ENCODE measurements at regions not wholly inside any gene's neighbourhood (a gene's known extent, or its start where the extent isn't known, plus 50 kb on each side); places are given as distances from the start of the nearest gene placed in this dataset.

GRCh38 chr3:88460369-88460768, 310.6 kb downstream of the C3orf38 start:
- CTCF ChIA-PET: no interaction called here

GRCh38 chr3:88462230-88462629, 312.5 kb downstream of the C3orf38 start:
- no peaks in the 10 kb centered on the region for H3K27me3 ChIP-seq (ENCODE audit: control insufficient read depth, insufficient read depth, low read length)
- no peak for DNase-seq (ENCODE audit: low read depth, low spot score)
- H3K9me3 ChIP-seq (ENCODE audit: control insufficient read depth, insufficient read depth, low read length): no peaks in the 10 kb centered on the region
- POLR2A ChIA-PET: no interaction called here
- H3K4me3 ChIP-seq (ENCODE audit: low read depth, low read length): no peak overlapping the region
- CTCF ChIA-PET: no interaction called here
- no peak overlapping the region for H3K27ac ChIP-seq (ENCODE audit: low read depth, low read length)
- no peak for TF ChIP-seq CTCF (IDR thresholded peaks at IDR 0.05; ENCODE audit: low read depth, low read length)

More at GRCh38 chr3:88460369-88460768, 310.6 kb downstream of the C3orf38 start:
- Histone ChIP-seq H3K9me3 (ENCODE audit: control insufficient read depth, insufficient read depth, low read length) (no peaks in the 10 kb centered on the region), H3K27me3 (ENCODE audit: control insufficient read depth, insufficient read depth, low read length) (no peaks in the 10 kb centered on the region), H3K27ac (ENCODE audit: low read depth, low read length) (no peak overlapping the region), H3K4me3 (ENCODE audit: low read depth, low read length) (no peak overlapping the region)
- no peak for DNase-seq (ENCODE audit: low read depth, low spot score)
- TF ChIP-seq CTCF (IDR thresholded peaks at IDR 0.05; ENCODE audit: low read depth, low read length): no peak
- POLR2A ChIA-PET: no interaction called here

GRCh38 chr3:88467191-88467590, 317.4 kb downstream of the C3orf38 start:
- Histone ChIP-seq H3K27ac (ENCODE audit: low read depth, low read length) (no peak overlapping the region), H3K27me3 (ENCODE audit: control insufficient read depth, insufficient read depth, low read length) (no peaks in the 10 kb centered on the region), H3K9me3 (ENCODE audit: control insufficient read depth, insufficient read depth, low read length) (no peaks in the 10 kb centered on the region), H3K4me3 (ENCODE audit: low read depth, low read length) (no peak overlapping the region)
- no peak for TF ChIP-seq CTCF (IDR thresholded peaks at IDR 0.05; ENCODE audit: low read depth, low read length)
- no peak for DNase-seq (ENCODE audit: low read depth, low spot score)
- POLR2A ChIA-PET: no interaction called here
- CTCF ChIA-PET: no interaction called here

- Histone ChIP-seq H3K27me3 (ENCODE audit: control insufficient read depth, insufficient read depth, low read length) (no peaks in the 10 kb centered on the region), H3K27ac (ENCODE audit: low read depth, low read length) (no peak overlapping the region), H3K9me3 (ENCODE audit: control insufficient read depth, insufficient read depth, low read length) (no peaks in the 10 kb centered on the region), H3K4me3 (ENCODE audit: low read depth, low read length) (no peak overlapping the region)
- DNase-seq (ENCODE audit: low read depth, low spot score): no peak
- no peak for TF ChIP-seq CTCF (IDR thresholded peaks at IDR 0.05; ENCODE audit: low read depth, low read length)
- ChIA-PET CTCF (no interaction called here), POLR2A (no interaction called here)
These were observed 319.5 kb downstream of the C3orf38 start for GRCh38 chr3:88469216-88469615.

GRCh38 chr3:88478460-88478859, 328.7 kb downstream of the C3orf38 start:
- no peaks in the 10 kb centered on the region for H3K27me3 ChIP-seq (ENCODE audit: control insufficient read depth, insufficient read depth, low read length)
- H3K27ac ChIP-seq (ENCODE audit: low read depth, low read length): no peak overlapping the region
- POLR2A ChIA-PET: no interaction called here
- H3K9me3 ChIP-seq (ENCODE audit: control insufficient read depth, insufficient read depth, low read length): no peaks in the 10 kb centered on the region
- CTCF ChIA-PET: no interaction called here
- no peak overlapping the region for H3K4me3 ChIP-seq (ENCODE audit: low read depth, low read length)
- no peak for TF ChIP-seq CTCF (IDR thresholded peaks at IDR 0.05; ENCODE audit: low read depth, low read length)
- DNase-seq (ENCODE audit: low read depth, low spot score): no peak

Data from AG04450 (cell line).